ENCODE measurements at regions not wholly inside any gene's neighbourhood (a gene's known extent, or its start where the extent isn't known, plus 50 kb on each side); places are given as distances from the start of the nearest gene placed in this dataset.

DNA sequence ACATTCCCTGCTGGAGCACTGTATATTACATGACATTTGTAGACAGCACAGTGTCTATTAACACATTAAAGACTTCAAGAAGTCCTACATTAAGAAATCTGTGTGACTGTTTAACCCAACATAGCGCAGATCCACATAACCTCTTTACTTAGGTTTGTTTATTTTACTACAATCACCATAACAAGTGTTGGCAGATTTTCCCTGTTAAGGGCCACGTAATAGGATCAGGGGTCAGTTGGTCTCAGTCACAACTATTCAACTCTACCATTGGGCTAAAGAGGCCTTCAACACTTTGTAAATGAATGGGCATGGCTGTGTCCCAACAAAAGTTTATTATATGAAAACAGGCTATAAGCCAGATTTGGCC, 51.3 kb upstream of the ADORA2B start:
- Histone ChIP-seq H3K9me3 (no peaks in the 10 kb centered on the region), H3K36me3 (no peaks in the 10 kb centered on the region), H3K27me3 (no peaks in the 10 kb centered on the region), H3K27ac (no peak overlapping the region), H3K4me3 (no peak overlapping the region), H3K4me1 (no peaks in the 10 kb centered on the region)
- intact Hi-C loops (cut with DNase I; ENCODE audit: low total_unique reads): no loop called here
- no peak for DNase-seq
- TF ChIP-seq CTCF (IDR thresholded peaks at IDR 0.05) (no peak), POLR2A (IDR thresholded peaks at IDR 0.05) (no peak)

DNA sequence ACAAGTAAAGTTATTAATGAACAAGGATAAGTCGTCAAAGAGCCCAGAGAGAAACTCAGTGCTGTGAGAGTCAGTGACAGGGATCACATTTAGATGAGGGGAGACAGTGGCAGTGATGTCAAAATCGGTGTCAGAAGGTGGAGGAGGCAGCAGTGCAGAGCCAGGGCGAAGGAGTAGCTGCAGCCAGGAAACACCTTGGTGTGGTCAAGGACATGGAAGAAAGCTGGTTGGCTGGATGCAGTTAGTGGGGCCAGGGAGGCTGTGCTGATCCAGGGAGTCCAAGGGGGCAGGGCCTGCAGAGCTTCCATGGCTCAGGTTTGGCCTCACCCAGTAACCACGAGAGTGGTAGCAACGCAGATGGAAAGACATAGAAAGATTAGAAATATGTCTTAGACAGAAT, 50.7 kb upstream of the ADORA2B start:
- no peaks in the 10 kb centered on the region for H3K9me3 ChIP-seq
- H3K4me1 ChIP-seq: no peaks in the 10 kb centered on the region
- intact Hi-C loops (cut with DNase I; ENCODE audit: low total_unique reads): no loop called here
- no peak for DNase-seq
- H3K4me3 ChIP-seq: no peak overlapping the region
- TF ChIP-seq CTCF (IDR thresholded peaks at IDR 0.05): no peak
- TF ChIP-seq POLR2A (IDR thresholded peaks at IDR 0.05): no peak
- H3K27me3 ChIP-seq: no peaks in the 10 kb centered on the region
- no peak overlapping the region for H3K27ac ChIP-seq
- H3K36me3 ChIP-seq: no peaks in the 10 kb centered on the region

DNA sequence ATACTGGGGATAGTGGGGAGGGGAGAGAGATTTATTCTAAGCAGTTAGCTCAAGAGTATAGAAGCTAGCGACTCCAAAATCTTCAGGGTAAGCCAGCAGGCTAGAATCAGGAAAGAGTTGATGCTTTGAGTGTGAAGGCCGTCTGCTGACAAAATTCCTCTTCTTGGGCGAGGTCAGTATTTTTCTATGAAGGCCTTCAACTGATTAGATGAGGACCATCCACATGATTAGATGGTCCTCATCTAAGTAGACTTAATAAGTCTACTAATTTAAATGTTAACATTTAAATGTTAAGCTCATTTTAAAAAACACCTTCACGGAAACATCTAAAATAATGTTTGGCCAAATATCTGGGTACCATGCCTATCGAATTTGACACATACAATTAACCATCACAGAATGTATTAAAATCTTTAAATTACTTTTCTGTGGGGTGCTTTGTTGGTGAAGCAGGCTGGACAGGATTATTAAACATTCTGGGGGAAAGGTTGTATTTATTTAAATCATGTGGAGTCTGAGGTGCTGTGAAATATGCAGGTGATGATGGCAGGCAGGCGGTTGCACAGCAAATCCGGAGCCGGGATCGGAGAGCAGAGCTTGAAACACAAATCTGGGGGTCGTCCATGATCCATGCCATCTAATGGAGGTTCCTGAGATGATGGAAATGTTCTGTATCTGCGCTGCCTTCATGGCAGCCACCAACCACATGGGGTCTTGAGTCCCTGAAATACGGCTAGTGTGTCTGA, 49.8 kb upstream of the ADORA2B start:
- Histone ChIP-seq H3K36me3 (no peaks in the 10 kb centered on the region), H3K4me3 (no peak overlapping the region), H3K27me3 (no peaks in the 10 kb centered on the region), H3K4me1 (no peaks in the 10 kb centered on the region), H3K9me3 (no peaks in the 10 kb centered on the region), H3K27ac (no peak overlapping the region)
- intact Hi-C loops (cut with DNase I; ENCODE audit: low total_unique reads): no loop called here
- DNase-seq: no peak
- TF ChIP-seq CTCF (IDR thresholded peaks at IDR 0.05) (no peak), POLR2A (IDR thresholded peaks at IDR 0.05) (no peak)
